Osteocyte (in vitro differentiated cells): ENCODE measurements at regions not wholly inside any gene's neighbourhood (a gene's known extent, or its start where the extent isn't known, plus 50 kb on each side); places are given as distances from the start of the nearest gene placed in this dataset.

Experiments used
- DNase-seq: peaks from one replicate; pipeline ENCODE4 v3.0.0; 2021; ENCODE audit warnings: mixed read lengths; ENCODE audit not compliant: unreplicated experiment; ENCODE audit errors: extremely low spot score
- H3K27ac Mint-ChIP-seq: one replicate; pipeline ENCODE4 v1.8.0; 2021; ENCODE audit warnings: mild to moderate bottlenecking, mixed read lengths; ENCODE audit not compliant: unreplicated experiment
- H3K27me3 Mint-ChIP-seq: one replicate; pipeline ENCODE4 v1.8.0; 2021; ENCODE audit warnings: mixed read lengths; ENCODE audit not compliant: unreplicated experiment
- H3K36me3 Mint-ChIP-seq: one replicate; pipeline ENCODE4 v1.8.0; 2021; ENCODE audit warnings: mixed read lengths; ENCODE audit not compliant: unreplicated experiment
- H3K4me1 Mint-ChIP-seq: one replicate; pipeline ENCODE4 v1.8.0; 2021; ENCODE audit warnings: mixed read lengths; ENCODE audit not compliant: unreplicated experiment
- H3K4me3 Mint-ChIP-seq: one replicate; pipeline ENCODE4 v1.8.0; 2021; ENCODE audit warnings: mild to moderate bottlenecking, moderate library complexity, mixed read lengths; ENCODE audit not compliant: unreplicated experiment
- H3K9me3 Mint-ChIP-seq: one replicate; pipeline ENCODE4 v1.8.0; 2021; ENCODE audit warnings: mixed read lengths; ENCODE audit not compliant: unreplicated experiment
- CTCF ChIP-seq: fragments of 200-600 bp; sonication (generic); IDR thresholded peaks from 2 replicates; pipeline ENCODE4 v1.5.0; 2021; ENCODE audit warnings: antibody characterized with exemption, mild to moderate bottlenecking, moderate library complexity

- H3K36me3 Mint-ChIP-seq: no peaks in the 10 kb centered on the region
- H3K4me1 Mint-ChIP-seq: no peaks in the 10 kb centered on the region
- no peak for TF ChIP-seq CTCF
- H3K27me3 Mint-ChIP-seq: peaks cover 3% of the 10 kb centered on the region
- H3K27ac Mint-ChIP-seq: no peak overlapping the region
- H3K4me3 Mint-ChIP-seq: no peak overlapping the region
- H3K9me3 Mint-ChIP-seq: no peaks in the 10 kb centered on the region
- no peak for DNase-seq
Observed at GRCh38 chr18:57202881-57203280, 56.0 kb downstream of the BOD1L2 start.

GRCh38 chr18:57205641-57206040, 58.8 kb downstream of the BOD1L2 start:
- no peak for DNase-seq
- Mint-ChIP-seq H3K4me3 (no peak overlapping the region), H3K36me3 (no peaks in the 10 kb centered on the region), H3K27ac (no peak overlapping the region), H3K27me3 (peaks cover 7% of the 10 kb centered on the region), H3K9me3 (no peaks in the 10 kb centered on the region), H3K4me1 (peaks cover 9% of the 10 kb centered on the region)
- TF ChIP-seq CTCF: no peak

- H3K4me3 Mint-ChIP-seq: no peak overlapping the region
- peaks cover 7% of the 10 kb centered on the region for H3K27me3 Mint-ChIP-seq
- no peak overlapping the region for H3K27ac Mint-ChIP-seq
Observed at GRCh38 chr18:57207124-57207916, 60.4 kb downstream of the BOD1L2 start.

GRCh38 chr18:57208047-57208446, 61.2 kb downstream of the BOD1L2 start:
- TF ChIP-seq CTCF: no peak
- Mint-ChIP-seq H3K27me3 (peaks cover 7% of the 10 kb centered on the region), H3K4me3 (no peak overlapping the region), H3K9me3 (no peaks in the 10 kb centered on the region), H3K4me1 (peaks cover 9% of the 10 kb centered on the region), H3K36me3 (no peaks in the 10 kb centered on the region), H3K27ac (no peak overlapping the region)
- DNase-seq: no peak

More at GRCh38 chr18:57207124-57207916, 60.4 kb downstream of the BOD1L2 start:
- H3K9me3 Mint-ChIP-seq: no peaks in the 10 kb centered on the region
- peaks cover 9% of the 10 kb centered on the region for H3K4me1 Mint-ChIP-seq
- TF ChIP-seq CTCF: no peak
- DNase-seq: no peak
- H3K36me3 Mint-ChIP-seq: no peaks in the 10 kb centered on the region

GRCh38 chr18:57209713-57210106, 62.8 kb downstream of the BOD1L2 start:
- H3K27ac Mint-ChIP-seq: no peak overlapping the region
- no peak for TF ChIP-seq CTCF
- H3K9me3 Mint-ChIP-seq: no peaks in the 10 kb centered on the region
- peaks cover 9% of the 10 kb centered on the region for H3K4me1 Mint-ChIP-seq
- no peak for DNase-seq
- H3K36me3 Mint-ChIP-seq: no peaks in the 10 kb centered on the region
- H3K27me3 Mint-ChIP-seq: peaks cover 4% of the 10 kb centered on the region
- no peak overlapping the region for H3K4me3 Mint-ChIP-seq
